ENCODE measurements at regions not wholly inside any gene's neighbourhood (a gene's known extent, or its start where the extent isn't known, plus 50 kb on each side); places are given as distances from the start of the nearest gene placed in this dataset.

GRCh38 chr4:128379860-128380259, 92.2 kb upstream of the PGRMC2 start:
- WGBS = 87% methylated on average over 3 of the region's 3 CpGs
- Histone ChIP-seq H3K4me1 (ENCODE audit: insufficient read depth, low read length) (peaks cover under 1% of the 10 kb centered on the region; the same call in 1 of the 2 replicates), H3K9ac (ENCODE audit: low read depth, low read length) (no peak overlapping the region), H3K36me3 (ENCODE audit: insufficient read depth, low read length) (no peaks in the 10 kb centered on the region), H3K27ac (ENCODE audit: low read depth, low read length) (no peak overlapping the region), H3K27me3 (ENCODE audit: insufficient read depth, low read length) (no peaks in the 10 kb centered on the region), H3K9me3 (ENCODE audit: insufficient read depth, low read depth, low read length) (peaks cover 15% of the 10 kb centered on the region), H3K4me3 (ENCODE audit: low read length) (no peak overlapping the region)

DNA sequence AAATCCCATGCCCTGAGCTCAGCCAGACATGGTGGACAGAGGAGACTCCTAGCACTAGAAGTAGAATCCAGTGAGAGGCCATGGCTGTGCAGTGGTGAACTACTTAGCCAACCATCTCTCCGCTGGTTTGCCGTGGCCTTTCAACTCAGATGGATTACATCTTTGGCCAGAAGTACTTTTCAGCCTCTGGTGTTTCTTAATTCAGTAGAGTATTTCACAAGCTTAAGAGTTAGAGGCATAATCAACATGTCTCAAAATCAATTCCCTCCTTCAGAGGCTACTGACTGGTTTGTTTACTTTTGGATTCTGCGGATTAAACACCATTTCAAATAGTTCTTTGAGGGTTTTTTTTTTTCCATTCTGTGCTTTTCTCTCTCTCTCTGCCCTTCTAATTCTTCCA, 91.1 kb upstream of the PGRMC2 start:
- H3K27ac ChIP-seq (ENCODE audit: low read depth, low read length) = no peak overlapping the region
- H3K9me3 ChIP-seq (ENCODE audit: insufficient read depth, low read depth, low read length) = peaks cover 15% of the 10 kb centered on the region
- H3K36me3 ChIP-seq (ENCODE audit: insufficient read depth, low read length) = no peaks in the 10 kb centered on the region
- no peak overlapping the region for H3K9ac ChIP-seq (ENCODE audit: low read depth, low read length)
- H3K4me3 ChIP-seq (ENCODE audit: low read length) = no peak overlapping the region
- 90% methylated on average over 2 of the region's 3 CpGs for WGBS
- H3K4me1 ChIP-seq (ENCODE audit: insufficient read depth, low read length) = no peaks in the 10 kb centered on the region
- no peaks in the 10 kb centered on the region for H3K27me3 ChIP-seq (ENCODE audit: insufficient read depth, low read length)

DNA sequence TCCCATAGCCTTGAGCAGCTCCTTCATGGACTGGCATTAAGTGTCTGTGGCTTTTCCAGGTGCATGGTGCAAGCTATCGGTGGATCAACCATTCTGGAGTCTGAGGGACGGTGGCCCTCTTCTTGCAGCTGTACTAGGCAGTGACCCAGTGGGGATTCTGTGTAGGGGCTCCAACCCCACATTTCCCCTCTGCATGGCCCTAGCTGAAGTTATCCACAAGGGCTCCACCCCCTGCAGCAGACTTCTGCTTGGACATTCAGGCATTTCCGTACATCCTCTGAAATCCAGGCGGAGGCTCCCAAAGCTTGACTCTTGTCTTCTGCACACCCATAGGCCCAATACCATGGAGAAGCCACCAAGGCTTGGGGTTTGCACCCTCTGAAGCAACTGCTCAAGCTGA, 89.3 kb upstream of the PGRMC2 start:
- H3K9me3 ChIP-seq (ENCODE audit: insufficient read depth, low read depth, low read length) = peaks cover 15% of the 10 kb centered on the region
- H3K27ac ChIP-seq (ENCODE audit: low read depth, low read length) = no peak overlapping the region
- 95% methylated on average over 4 of the region's 4 CpGs for WGBS
- H3K9ac ChIP-seq (ENCODE audit: low read depth, low read length) = no peak overlapping the region
- H3K4me1 ChIP-seq (ENCODE audit: insufficient read depth, low read length) = no peaks in the 10 kb centered on the region
- no peaks in the 10 kb centered on the region for H3K27me3 ChIP-seq (ENCODE audit: insufficient read depth, low read length)
- no peaks in the 10 kb centered on the region for H3K36me3 ChIP-seq (ENCODE audit: insufficient read depth, low read length)
- H3K4me3 ChIP-seq (ENCODE audit: low read length) = no peak overlapping the region

GRCh38 chr4:128376303-128376702, 88.7 kb upstream of the PGRMC2 start:
- Histone ChIP-seq H3K9me3 (ENCODE audit: insufficient read depth, low read depth, low read length) (peaks cover 15% of the 10 kb centered on the region), H3K9ac (ENCODE audit: low read depth, low read length) (no peak overlapping the region), H3K36me3 (ENCODE audit: insufficient read depth, low read length) (no peaks in the 10 kb centered on the region), H3K4me3 (ENCODE audit: low read length) (no peak overlapping the region), H3K27ac (ENCODE audit: low read depth, low read length) (no peak overlapping the region), H3K27me3 (ENCODE audit: insufficient read depth, low read length) (no peaks in the 10 kb centered on the region), H3K4me1 (ENCODE audit: insufficient read depth, low read length) (no peaks in the 10 kb centered on the region)
- 99% methylated on average over 4 of the region's 5 CpGs for WGBS

GRCh38 chr4:128373628-128374027, 86.0 kb upstream of the PGRMC2 start:
- no peak overlapping the region for H3K9ac ChIP-seq (ENCODE audit: low read depth, low read length)
- no peaks in the 10 kb centered on the region for H3K27me3 ChIP-seq (ENCODE audit: insufficient read depth, low read length)
- no peak overlapping the region for H3K4me3 ChIP-seq (ENCODE audit: low read length)
- H3K9me3 ChIP-seq (ENCODE audit: insufficient read depth, low read depth, low read length) = peaks cover 15% of the 10 kb centered on the region
- no peaks in the 10 kb centered on the region for H3K4me1 ChIP-seq (ENCODE audit: insufficient read depth, low read length)
- H3K27ac ChIP-seq (ENCODE audit: low read depth, low read length) = no peak overlapping the region
- 87% methylated on average over 2 of the region's 2 CpGs for WGBS
- H3K36me3 ChIP-seq (ENCODE audit: insufficient read depth, low read length) = no peaks in the 10 kb centered on the region

DNA sequence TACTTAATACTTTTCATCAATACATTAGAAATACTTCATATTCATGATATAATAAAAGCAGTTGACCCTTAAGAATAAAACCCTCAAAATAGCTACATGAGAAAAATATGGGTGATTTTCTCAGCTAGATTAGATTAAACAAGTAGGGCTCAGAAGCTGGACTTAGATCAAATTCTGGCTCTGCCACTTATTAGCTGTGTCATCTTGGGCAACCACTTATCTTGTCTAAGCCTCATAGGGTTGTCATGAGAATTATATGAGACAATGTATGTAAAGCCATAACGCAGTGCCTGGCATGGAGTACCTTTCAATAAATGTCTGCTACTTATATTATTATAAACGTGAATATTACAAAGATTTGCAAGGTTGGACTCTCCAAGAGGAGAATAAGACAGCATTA, 84.3 kb upstream of the PGRMC2 start:
- Histone ChIP-seq H3K9ac (ENCODE audit: low read depth, low read length) (no peak overlapping the region), H3K27ac (ENCODE audit: low read depth, low read length) (no peak overlapping the region), H3K4me3 (ENCODE audit: low read length) (no peak overlapping the region), H3K27me3 (ENCODE audit: insufficient read depth, low read length) (no peaks in the 10 kb centered on the region), H3K4me1 (ENCODE audit: insufficient read depth, low read length) (no peaks in the 10 kb centered on the region), H3K9me3 (ENCODE audit: insufficient read depth, low read depth, low read length) (peaks cover 10% of the 10 kb centered on the region), H3K36me3 (ENCODE audit: insufficient read depth, low read length) (no peaks in the 10 kb centered on the region)
- WGBS = 100% methylated on average over 1 of the region's 2 CpGs

DNA sequence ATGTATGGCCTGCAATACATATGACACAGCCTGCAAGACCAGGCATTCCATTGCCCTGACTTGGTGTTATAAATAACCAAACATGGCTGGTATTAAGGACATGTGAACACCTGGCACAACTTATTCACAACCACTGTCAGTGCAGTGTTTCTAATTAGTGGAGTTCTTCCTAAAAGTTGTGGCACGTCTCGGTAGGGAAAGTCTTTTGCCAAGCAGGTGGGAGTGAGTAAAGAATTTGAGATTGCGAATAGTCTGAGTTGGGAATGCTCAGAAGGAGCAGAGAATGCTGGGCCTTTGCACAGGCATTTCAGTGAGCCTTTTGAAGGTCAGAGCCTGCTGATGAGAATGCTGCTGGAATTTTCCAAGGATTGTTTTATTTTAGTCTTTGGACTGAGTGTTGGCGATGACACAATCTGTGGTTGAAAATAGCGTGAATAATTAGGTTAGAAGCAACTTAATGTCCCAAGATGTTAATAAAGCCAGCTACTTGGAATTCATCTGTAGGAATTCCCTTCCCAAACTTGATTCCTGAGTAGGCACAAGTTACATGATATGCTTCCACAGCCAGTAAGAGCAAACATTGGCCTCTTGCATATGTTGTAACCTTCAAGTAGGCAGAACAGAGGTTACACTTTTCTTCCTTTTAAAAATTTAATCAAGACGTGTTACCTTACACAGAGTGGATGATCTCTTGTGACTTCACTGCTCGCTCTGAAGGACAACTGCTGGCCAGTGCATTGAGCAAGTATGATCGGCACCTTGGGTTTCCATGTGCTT, 83.6 kb upstream of the PGRMC2 start:
- Histone ChIP-seq H3K4me1 (ENCODE audit: insufficient read depth, low read length) (no peaks in the 10 kb centered on the region), H3K9ac (ENCODE audit: low read depth, low read length) (no peak overlapping the region), H3K4me3 (ENCODE audit: low read length) (no peak overlapping the region), H3K9me3 (ENCODE audit: insufficient read depth, low read depth, low read length) (peaks cover 4% of the 10 kb centered on the region; the same call in 1 of the 2 replicates), H3K27me3 (ENCODE audit: insufficient read depth, low read length) (no peaks in the 10 kb centered on the region), H3K36me3 (ENCODE audit: insufficient read depth, low read length) (no peaks in the 10 kb centered on the region), H3K27ac (ENCODE audit: low read depth, low read length) (no peak overlapping the region)
- WGBS = 92% methylated on average over 8 of the region's 8 CpGs

DNA sequence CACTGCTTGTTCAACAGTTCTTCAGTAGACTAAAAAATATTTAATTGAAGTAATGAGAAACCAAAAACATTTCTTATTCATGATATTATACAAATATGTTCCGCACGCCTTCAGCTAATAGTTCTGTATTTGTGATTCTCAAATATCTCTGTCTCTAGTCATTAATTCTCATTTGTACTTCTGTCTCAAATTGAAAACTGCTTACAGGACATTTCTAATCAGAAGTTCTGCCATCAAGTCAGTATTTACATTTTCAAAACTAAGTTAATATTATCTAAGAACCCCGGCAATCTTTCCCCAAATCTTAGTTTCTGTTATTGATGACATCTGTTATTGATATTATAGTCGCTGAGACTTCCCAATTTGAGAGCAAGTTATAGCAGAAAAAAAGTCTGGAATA, 78.6 kb upstream of the PGRMC2 start:
- Histone ChIP-seq H3K27ac (ENCODE audit: low read depth, low read length) (no peak overlapping the region), H3K27me3 (ENCODE audit: insufficient read depth, low read length) (no peaks in the 10 kb centered on the region), H3K9ac (ENCODE audit: low read depth, low read length) (no peak overlapping the region), H3K4me1 (ENCODE audit: insufficient read depth, low read length) (0 out of 2 replicates have a peak, but pooled peaks cover 4% of the 10 kb centered on the region), H3K4me3 (ENCODE audit: low read length) (no peak overlapping the region), H3K9me3 (ENCODE audit: insufficient read depth, low read depth, low read length) (no peaks in the 10 kb centered on the region), H3K36me3 (ENCODE audit: insufficient read depth, low read length) (no peaks in the 10 kb centered on the region)
- WGBS = 92% methylated on average over 4 of the region's 4 CpGs

DNA sequence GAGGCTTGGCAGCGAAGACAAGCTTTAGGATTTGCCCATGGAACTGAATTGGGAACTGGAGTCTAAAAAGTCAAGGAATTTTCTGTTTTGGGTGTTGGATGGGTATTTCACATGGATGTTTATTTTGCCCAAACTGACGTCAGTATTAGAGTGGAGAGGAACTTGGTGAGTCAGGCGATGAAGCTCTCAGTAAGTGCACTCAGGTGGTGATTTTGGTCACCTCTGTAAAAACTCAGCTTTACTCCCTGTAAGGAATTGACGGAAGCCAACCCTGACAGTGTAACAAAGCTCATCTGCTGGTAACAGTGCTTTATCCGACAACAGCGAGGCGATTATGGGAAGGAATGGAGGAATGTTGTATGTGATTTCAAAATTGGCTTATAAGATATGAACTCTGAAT, 77.0 kb upstream of the PGRMC2 start:
- H3K9me3 ChIP-seq (ENCODE audit: insufficient read depth, low read depth, low read length) = no peaks in the 10 kb centered on the region
- 95% methylated on average over 7 of the region's 7 CpGs for whole genome bisulfite sequencing

GRCh38 chr4:128363966-128364365, 76.4 kb upstream of the PGRMC2 start:
- H3K4me3 ChIP-seq (ENCODE audit: low read length) = no peak overlapping the region
- no peaks in the 10 kb centered on the region for H3K9me3 ChIP-seq (ENCODE audit: insufficient read depth, low read depth, low read length)
- WGBS = 96% methylated on average over 6 of the region's 6 CpGs

More for the DNA sequence above, 77.0 kb upstream of the PGRMC2 start:
- no peak overlapping the region for H3K4me3 ChIP-seq (ENCODE audit: low read length)
- H3K4me1 ChIP-seq (ENCODE audit: insufficient read depth, low read length) = 0 out of 2 replicates have a peak, but pooled peaks cover 4% of the 10 kb centered on the region
- H3K27me3 ChIP-seq (ENCODE audit: insufficient read depth, low read length) = no peaks in the 10 kb centered on the region
- no peaks in the 10 kb centered on the region for H3K36me3 ChIP-seq (ENCODE audit: insufficient read depth, low read length)
- H3K9ac ChIP-seq (ENCODE audit: low read depth, low read length) = no peak overlapping the region
- no peak overlapping the region for H3K27ac ChIP-seq (ENCODE audit: low read depth, low read length)

DNA sequence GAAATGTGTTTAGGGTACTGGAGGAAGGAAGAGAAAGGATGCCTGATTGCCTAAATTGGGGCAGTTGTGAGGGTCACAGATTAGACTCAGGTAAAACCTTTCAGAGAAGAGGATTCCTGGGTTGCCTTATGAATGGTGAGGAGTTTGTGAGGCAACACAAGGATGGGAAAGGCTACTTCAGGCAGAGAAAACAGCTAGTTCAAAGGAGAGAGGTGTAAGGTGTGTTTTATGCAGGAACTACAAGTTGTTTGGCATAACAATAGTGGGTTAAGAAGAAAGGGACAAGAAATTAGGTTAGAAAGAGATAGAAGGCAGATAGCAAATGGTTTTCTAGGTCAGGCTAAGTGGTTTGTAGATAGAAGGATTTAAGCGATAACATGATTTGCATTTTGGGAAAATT, 75.1 kb upstream of the PGRMC2 start:
- Histone ChIP-seq H3K27me3 (ENCODE audit: insufficient read depth, low read length) (no peaks in the 10 kb centered on the region), H3K27ac (ENCODE audit: low read depth, low read length) (no peak overlapping the region), H3K36me3 (ENCODE audit: insufficient read depth, low read length) (no peaks in the 10 kb centered on the region), H3K9me3 (ENCODE audit: insufficient read depth, low read depth, low read length) (no peaks in the 10 kb centered on the region), H3K4me3 (ENCODE audit: low read length) (no peak overlapping the region), H3K9ac (ENCODE audit: low read depth, low read length) (no peak overlapping the region), H3K4me1 (ENCODE audit: insufficient read depth, low read length) (0 out of 2 replicates have a peak, but pooled peaks cover 4% of the 10 kb centered on the region)
- 90% methylated on average over 1 of the region's 1 CpG for WGBS

More at GRCh38 chr4:128363966-128364365, 76.4 kb upstream of the PGRMC2 start:
- no peak overlapping the region for H3K9ac ChIP-seq (ENCODE audit: low read depth, low read length)
- H3K36me3 ChIP-seq (ENCODE audit: insufficient read depth, low read length) = no peaks in the 10 kb centered on the region
- H3K4me1 ChIP-seq (ENCODE audit: insufficient read depth, low read length) = 0 out of 2 replicates have a peak, but pooled peaks cover 4% of the 10 kb centered on the region
- no peak overlapping the region for H3K27ac ChIP-seq (ENCODE audit: low read depth, low read length)
- H3K27me3 ChIP-seq (ENCODE audit: insufficient read depth, low read length) = no peaks in the 10 kb centered on the region

Data from HUES64 (cell line).